Activated CD4-positive, alpha-beta T cell treated with anti-CD3 and anti-CD28 coated beads, Interleukin-2, amount 10 ng/mL, durations not matched to agents 24 days and 14 days (primary cell): ENCODE measurements at regions not wholly inside any gene's neighbourhood (a gene's known extent, or its start where the extent isn't known, plus 50 kb on each side); places are given as distances from the start of the nearest gene placed in this dataset.

ENCODE experiments used
- DNase-seq: peaks from one replicate; pipeline ENCODE4 v3.0.0; 2022
- H3K27ac Mint-ChIP-seq: one replicate; pipeline ENCODE4 v1.8.0; 2022; ENCODE audit warnings: mild to moderate bottlenecking, mixed read lengths
- H3K27me3 Mint-ChIP-seq: one replicate; pipeline ENCODE4 v1.8.0; 2022; ENCODE audit warnings: mixed read lengths
- H3K36me3 Mint-ChIP-seq: one replicate; pipeline ENCODE4 v1.8.0; 2022; ENCODE audit warnings: low read depth, mild to moderate bottlenecking, mixed read lengths
- H3K4me1 Mint-ChIP-seq: one replicate; pipeline ENCODE4 v1.8.0; 2021; ENCODE audit warnings: mixed read lengths
- H3K4me3 Mint-ChIP-seq: one replicate; pipeline ENCODE4 v1.8.0; 2022; ENCODE audit warnings: mild to moderate bottlenecking, moderate library complexity, mixed read lengths
- H3K9me3 Mint-ChIP-seq: one replicate; pipeline ENCODE4 v1.8.0; 2021; ENCODE audit warnings: mixed read lengths
- intact Hi-C: fragments of 100-400 bp; cut with micrococcal nuclease; formaldehyde crosslinking; loops from one replicate; pipeline ENCODE4 v1.15.1; 2023

GRCh38 chr7:146000882-146001281 is 115.7 kb upstream of the CNTNAP2 start:
- no peak for DNase-seq
- intact Hi-C loops, result no loop called here
- no peak overlapping the region for H3K4me3 Mint-ChIP-seq
- H3K9me3 Mint-ChIP-seq, result peaks cover under 1% of the 10 kb centered on the region
- no peaks in the 10 kb centered on the region for H3K27me3 Mint-ChIP-seq
- H3K36me3 Mint-ChIP-seq, result no peaks in the 10 kb centered on the region
- no peaks in the 10 kb centered on the region for H3K4me1 Mint-ChIP-seq
- no peak overlapping the region for H3K27ac Mint-ChIP-seq

- DNase-seq, result no peak
- Mint-ChIP-seq H3K27ac (no peak overlapping the region), H3K4me1 (no peaks in the 10 kb centered on the region), H3K9me3 (peaks cover 5% of the 10 kb centered on the region), H3K36me3 (no peaks in the 10 kb centered on the region), H3K4me3 (no peak overlapping the region), H3K27me3 (no peaks in the 10 kb centered on the region)
- intact Hi-C loops, result no loop called here
Observed at GRCh38 chr7:145989469-145989868, 127.1 kb upstream of the CNTNAP2 start.

- H3K27me3 Mint-ChIP-seq, result no peaks in the 10 kb centered on the region
- H3K9me3 Mint-ChIP-seq, result peaks cover 5% of the 10 kb centered on the region
- H3K36me3 Mint-ChIP-seq, result no peaks in the 10 kb centered on the region
- intact Hi-C loops, result no loop called here
- H3K27ac Mint-ChIP-seq, result no peak overlapping the region
- no peak for DNase-seq
- no peaks in the 10 kb centered on the region for H3K4me1 Mint-ChIP-seq
- H3K4me3 Mint-ChIP-seq, result no peak overlapping the region
Observed at GRCh38 chr7:145986248-145986874, 130.2 kb upstream of the CNTNAP2 start.

- H3K36me3 Mint-ChIP-seq, result no peaks in the 10 kb centered on the region
- H3K27me3 Mint-ChIP-seq, result no peaks in the 10 kb centered on the region
- intact Hi-C loops, result no loop called here
- H3K4me3 Mint-ChIP-seq, result no peak overlapping the region
- H3K9me3 Mint-ChIP-seq, result no peaks in the 10 kb centered on the region
- no peak overlapping the region for H3K27ac Mint-ChIP-seq
- no peaks in the 10 kb centered on the region for H3K4me1 Mint-ChIP-seq
- DNase-seq, result no peak
Observed at GRCh38 chr7:145978769-145979168, 137.8 kb upstream of the CNTNAP2 start.

GRCh38 chr7:145959981-145960380 is 156.6 kb upstream of the CNTNAP2 start:
- DNase-seq, result no peak
- Mint-ChIP-seq H3K27ac (no peak overlapping the region), H3K4me1 (no peaks in the 10 kb centered on the region), H3K9me3 (peaks cover 5% of the 10 kb centered on the region), H3K27me3 (no peaks in the 10 kb centered on the region), H3K36me3 (no peaks in the 10 kb centered on the region), H3K4me3 (no peak overlapping the region)
- intact Hi-C loops, result no loop called here

GRCh38 chr7:145957160-145957890 is 159.3 kb upstream of the CNTNAP2 start:
- Mint-ChIP-seq H3K4me1 (no peaks in the 10 kb centered on the region), H3K9me3 (peaks cover 3% of the 10 kb centered on the region), H3K27ac (no peak overlapping the region), H3K4me3 (no peak overlapping the region), H3K36me3 (no peaks in the 10 kb centered on the region), H3K27me3 (no peaks in the 10 kb centered on the region)
- no peak for DNase-seq
- intact Hi-C loops, result no loop called here

GRCh38 chr7:145951566-145951965 is 165.0 kb upstream of the CNTNAP2 start:
- Mint-ChIP-seq H3K27me3 (no peaks in the 10 kb centered on the region), H3K36me3 (no peaks in the 10 kb centered on the region), H3K9me3 (no peaks in the 10 kb centered on the region), H3K4me3 (no peak overlapping the region), H3K27ac (no peak overlapping the region), H3K4me1 (no peaks in the 10 kb centered on the region)
- no peak for DNase-seq
- intact Hi-C loops, result no loop called here

- H3K27me3 Mint-ChIP-seq, result no peaks in the 10 kb centered on the region
- intact Hi-C loops, result no loop called here
- no peak for DNase-seq
- no peaks in the 10 kb centered on the region for H3K9me3 Mint-ChIP-seq
- H3K27ac Mint-ChIP-seq, result no peak overlapping the region
- no peaks in the 10 kb centered on the region for H3K36me3 Mint-ChIP-seq
- H3K4me1 Mint-ChIP-seq, result no peaks in the 10 kb centered on the region
- no peak overlapping the region for H3K4me3 Mint-ChIP-seq
Observed at GRCh38 chr7:145928937-145929336, 187.7 kb upstream of the CNTNAP2 start.

GRCh38 chr7:145919712-145920111 is 196.9 kb upstream of the CNTNAP2 start:
- no peak overlapping the region for H3K4me3 Mint-ChIP-seq
- H3K36me3 Mint-ChIP-seq, result no peaks in the 10 kb centered on the region
- H3K9me3 Mint-ChIP-seq, result peaks cover 8% of the 10 kb centered on the region
- no peaks in the 10 kb centered on the region for H3K27me3 Mint-ChIP-seq
- no peak for DNase-seq
- no peak overlapping the region for H3K27ac Mint-ChIP-seq
- no peaks in the 10 kb centered on the region for H3K4me1 Mint-ChIP-seq
- intact Hi-C loops, result no loop called here

GRCh38 chr7:145916776-145917175 is 199.8 kb upstream of the CNTNAP2 start:
- Mint-ChIP-seq H3K27ac (no peak overlapping the region), H3K27me3 (no peaks in the 10 kb centered on the region), H3K9me3 (peaks cover 7% of the 10 kb centered on the region), H3K4me1 (no peaks in the 10 kb centered on the region), H3K4me3 (no peak overlapping the region), H3K36me3 (no peaks in the 10 kb centered on the region)
- intact Hi-C loops, result no loop called here
- no peak for DNase-seq

- intact Hi-C loops, result no loop called here
- no peak overlapping the region for H3K4me3 Mint-ChIP-seq
- peaks cover 3% of the 10 kb centered on the region for H3K9me3 Mint-ChIP-seq
- H3K27ac Mint-ChIP-seq, result no peak overlapping the region
- H3K4me1 Mint-ChIP-seq, result no peaks in the 10 kb centered on the region
- no peaks in the 10 kb centered on the region for H3K27me3 Mint-ChIP-seq
- no peaks in the 10 kb centered on the region for H3K36me3 Mint-ChIP-seq
- DNase-seq, result no peak
Observed at GRCh38 chr7:145915679-145916078, 200.9 kb upstream of the CNTNAP2 start.

GRCh38 chr7:145909991-145910513 is 206.5 kb upstream of the CNTNAP2 start:
- H3K27ac Mint-ChIP-seq, result no peak overlapping the region
- H3K4me3 Mint-ChIP-seq, result no peak overlapping the region
- H3K4me1 Mint-ChIP-seq, result no peaks in the 10 kb centered on the region
- no peaks in the 10 kb centered on the region for H3K27me3 Mint-ChIP-seq
- no peak for DNase-seq
- intact Hi-C loops, result no loop called here
- no peaks in the 10 kb centered on the region for H3K9me3 Mint-ChIP-seq
- no peaks in the 10 kb centered on the region for H3K36me3 Mint-ChIP-seq

GRCh38 chr7:145903658-145904057 is 212.9 kb upstream of the CNTNAP2 start:
- H3K27me3 Mint-ChIP-seq, result no peaks in the 10 kb centered on the region
- intact Hi-C loops, result no loop called here
- no peaks in the 10 kb centered on the region for H3K9me3 Mint-ChIP-seq
- H3K36me3 Mint-ChIP-seq, result no peaks in the 10 kb centered on the region
- no peak for DNase-seq
- H3K4me3 Mint-ChIP-seq, result no peak overlapping the region
- H3K4me1 Mint-ChIP-seq, result no peaks in the 10 kb centered on the region
- H3K27ac Mint-ChIP-seq, result no peak overlapping the region

- Mint-ChIP-seq H3K27ac (no peak overlapping the region), H3K9me3 (no peaks in the 10 kb centered on the region), H3K27me3 (no peaks in the 10 kb centered on the region), H3K36me3 (no peaks in the 10 kb centered on the region), H3K4me1 (no peaks in the 10 kb centered on the region), H3K4me3 (no peak overlapping the region)
- DNase-seq, result no peak
- intact Hi-C loops, result no loop called here
Observed at GRCh38 chr7:145902123-145902522, 214.5 kb upstream of the CNTNAP2 start.
